CD4-positive, alpha-beta memory T cell (primary cell): ENCODE measurements at regions not wholly inside any gene's neighbourhood (a gene's known extent, or its start where the extent isn't known, plus 50 kb on each side); places are given as distances from the start of the nearest gene placed in this dataset.

ENCODE experiments used
- CTCF ChIA-PET: fragments of 350-600 bp; sonication (Branson Sonifier 250); formaldehyde crosslinking; loops from one replicate; lab custom pipeline; 2021; ENCODE audit warnings: inconsistent platforms; ENCODE audit not compliant: partially characterized antibody; lab: Charles Lee
- POLR2A ChIA-PET: fragments of 350-600 bp; sonication (Branson Sonifier 250); formaldehyde crosslinking; loops from one replicate; lab custom pipeline; 2021; ENCODE audit not compliant: partially characterized antibody; lab: Charles Lee
- DNase-seq, 5 donors: peaks; one replicate each; pipeline versions ENCODE4 v3.0.0 to v3.0.0-alpha.2; 2020 to 2022; ENCODE audit warnings: mixed read lengths in 1 of 5
- H3K27ac ChIP-seq: one replicate; pipeline ENCODE4 v1.7.0; 2013; ENCODE audit warnings: low read depth, low read length
- H3K27me3 ChIP-seq: 2 replicates; pipeline ENCODE4 v1.7.0; 2013; ENCODE audit warnings: mild to moderate bottlenecking, low read length, moderate library complexity; ENCODE audit not compliant: insufficient read depth
- H3K36me3 ChIP-seq: 2 replicates; pipeline ENCODE4 v1.7.0; 2013; ENCODE audit warnings: mild to moderate bottlenecking, low read length, moderate library complexity; ENCODE audit not compliant: insufficient read depth
- H3K4me1 ChIP-seq: 2 replicates; pipeline ENCODE4 v1.7.0; 2013; ENCODE audit warnings: mild to moderate bottlenecking, low read length, moderate library complexity; ENCODE audit not compliant: insufficient read depth
- H3K4me3 ChIP-seq, 2 donors: one replicate each; pipeline ENCODE4 v1.7.0; 2013; ENCODE audit warnings: low read length in 2 of 2, mild to moderate bottlenecking in 1 of 2
- H3K9me3 ChIP-seq, 2 donors: one replicate each; pipeline ENCODE4 v1.7.0; 2013; ENCODE audit warnings: low read length in 2 of 2, control low read depth in 1 of 2; ENCODE audit not compliant: control insufficient read depth in 1 of 2
- H3K27ac Mint-ChIP-seq, 7 donors: one replicate each; pipeline ENCODE4 v1.8.0; 2020 to 2021; ENCODE audit warnings: mixed read lengths in 7 of 7, mild to moderate bottlenecking in 6 of 7, inconsistent platforms in 3 of 7, moderate library complexity in 3 of 7
- H3K27me3 Mint-ChIP-seq, 2 donors: one replicate each; pipeline ENCODE4 v1.8.0; 2020 to 2021; ENCODE audit warnings: mixed read lengths in 2 of 2
- H3K36me3 Mint-ChIP-seq, 2 donors: one replicate each; pipeline ENCODE4 v1.8.0; 2020 to 2021; ENCODE audit warnings: mixed read lengths in 2 of 2, inconsistent platforms in 1 of 2, mild to moderate bottlenecking in 1 of 2
- H3K4me1 Mint-ChIP-seq, 4 donors: one replicate each; pipeline ENCODE4 v1.8.0; 2020 to 2021; ENCODE audit warnings: mixed read lengths in 4 of 4, mild to moderate bottlenecking in 1 of 4
- H3K4me3 Mint-ChIP-seq, 8 donors: one replicate each; pipeline ENCODE4 v1.8.0; 2020 to 2021; ENCODE audit warnings: mixed read lengths in 8 of 8, mild to moderate bottlenecking in 7 of 8, moderate library complexity in 6 of 8, inconsistent platforms in 3 of 8
- H3K9me3 Mint-ChIP-seq, 8 donors: one replicate each; pipeline ENCODE4 v1.8.0; 2020 to 2021; ENCODE audit warnings: mixed read lengths in 8 of 8, mild to moderate bottlenecking in 5 of 8, inconsistent platforms in 3 of 8, moderate library complexity in 1 of 8
- intact Hi-C: fragments of 100-400 bp; cut with micrococcal nuclease; formaldehyde crosslinking; loops from one replicate; pipeline ENCODE4 v1.15.1; 2023

GRCh38 chr10:113228530-113228929 lies 278.5 kb downstream of the TCF7L2 start:
- Mint-ChIP-seq H3K4me1 (peaks cover 11 to 25% (median 17%) of the 10 kb centered on the region in 4 donors), H3K4me3 (no peak overlapping the region), H3K27me3 (peaks cover 8 to 12% of the 10 kb centered on the region in 2 donors), H3K36me3 (no peaks in the 10 kb centered on the region), H3K27ac (no peak overlapping the region), H3K9me3 (peaks cover 0 to 2% (median 0%) of the 10 kb centered on the region in 8 donors)
- Histone ChIP-seq H3K36me3 (no peaks in the 10 kb centered on the region), H3K4me3 (no peak overlapping the region), H3K9me3 (no peaks in the 10 kb centered on the region), H3K4me1 (peaks cover 10% of the 10 kb centered on the region), H3K27ac (no peak overlapping the region), H3K27me3 (peaks cover 6% of the 10 kb centered on the region)
- DNase-seq: no peak
- ChIA-PET POLR2A (no interaction called here), CTCF (no interaction called here)
- intact Hi-C loops: no loop called here

- ChIA-PET POLR2A (no interaction called here), CTCF (no interaction called here)
- no peak for DNase-seq
- H3K4me1 ChIP-seq: peaks cover 10% of the 10 kb centered on the region
- Mint-ChIP-seq H3K36me3 (no peaks in the 10 kb centered on the region), H3K27ac (no peak overlapping the region), H3K4me3 (no peak overlapping the region), H3K4me1 (peaks cover 11 to 25% (median 17%) of the 10 kb centered on the region in 4 donors), H3K9me3 (peaks cover 0 to 2% (median 0%) of the 10 kb centered on the region in 8 donors), H3K27me3 (peaks cover 5 to 6% of the 10 kb centered on the region in 2 donors)
- intact Hi-C loops: no loop called here
- H3K9me3 ChIP-seq: no peaks in the 10 kb centered on the region
- H3K36me3 ChIP-seq: no peaks in the 10 kb centered on the region
- no peak overlapping the region for H3K4me3 ChIP-seq
- no peaks in the 10 kb centered on the region for H3K27me3 ChIP-seq
- H3K27ac ChIP-seq: no peak overlapping the region
Observed at GRCh38 chr10:113230011-113230610, 280.1 kb downstream of the TCF7L2 start.

GRCh38 chr10:113232928-113233511 lies 283.0 kb downstream of the TCF7L2 start:
- Mint-ChIP-seq H3K4me3 (no peak overlapping the region), H3K4me1 (peaks cover 0 to 1% (median 0%) of the 10 kb centered on the region in 4 donors), H3K36me3 (no peaks in the 10 kb centered on the region), H3K9me3 (peaks cover 0 to 2% (median 0%) of the 10 kb centered on the region in 8 donors), H3K27me3 (peaks cover 6% of the 10 kb centered on the region in 2 donors), H3K27ac (no peak overlapping the region)
- intact Hi-C loops: no loop called here
- CTCF ChIA-PET: no interaction called here
- Histone ChIP-seq H3K9me3 (no peaks in the 10 kb centered on the region), H3K27ac (no peak overlapping the region), H3K4me1 (no peaks in the 10 kb centered on the region), H3K36me3 (no peaks in the 10 kb centered on the region), H3K4me3 (no peak overlapping the region), H3K27me3 (no peaks in the 10 kb centered on the region)
- no peak for DNase-seq
- POLR2A ChIA-PET: no interaction called here

GRCh38 chr10:113234481-113234880 lies 284.4 kb downstream of the TCF7L2 start:
- Mint-ChIP-seq H3K4me1 (peaks cover 0 to 1% (median 0%) of the 10 kb centered on the region in 4 donors), H3K27me3 (peaks cover 9 to 10% of the 10 kb centered on the region in 2 donors), H3K4me3 (no peak overlapping the region), H3K36me3 (no peaks in the 10 kb centered on the region), H3K27ac (no peak overlapping the region), H3K9me3 (peaks cover 0 to 2% (median 0%) of the 10 kb centered on the region in 8 donors)
- Histone ChIP-seq H3K9me3 (no peaks in the 10 kb centered on the region), H3K27ac (no peak overlapping the region), H3K27me3 (no peaks in the 10 kb centered on the region), H3K4me1 (no peaks in the 10 kb centered on the region), H3K4me3 (no peak overlapping the region), H3K36me3 (no peaks in the 10 kb centered on the region)
- ChIA-PET POLR2A (no interaction called here), CTCF (no interaction called here)
- DNase-seq: no peak
- intact Hi-C loops: no loop called here

- H3K27ac Mint-ChIP-seq: no peak overlapping the region
- DNase-seq: no peak
- Histone ChIP-seq H3K27me3 (no peaks in the 10 kb centered on the region), H3K36me3 (no peaks in the 10 kb centered on the region), H3K4me3 (no peak overlapping the region), H3K9me3 (no peaks in the 10 kb centered on the region), H3K4me1 (no peaks in the 10 kb centered on the region), H3K27ac (no peak overlapping the region)
- intact Hi-C loops: no loop called here
- H3K36me3 Mint-ChIP-seq: no peaks in the 10 kb centered on the region
- peaks cover 0 to 1% (median 0%) of the 10 kb centered on the region in 4 donors for H3K4me1 Mint-ChIP-seq
- peaks cover 0 to 2% (median 0%) of the 10 kb centered on the region in 8 donors for H3K9me3 Mint-ChIP-seq
- CTCF ChIA-PET: no interaction called here
- no peak overlapping the region for H3K4me3 Mint-ChIP-seq
- POLR2A ChIA-PET: no interaction called here
- H3K27me3 Mint-ChIP-seq: peaks cover 12 to 14% of the 10 kb centered on the region in 2 donors
Observed at GRCh38 chr10:113235508-113235907, 285.5 kb downstream of the TCF7L2 start.

GRCh38 chr10:113236998-113237397 lies 287.0 kb downstream of the TCF7L2 start:
- ChIA-PET CTCF (no interaction called here), POLR2A (no interaction called here)
- peaks cover 0 to 2% (median 0%) of the 10 kb centered on the region in 8 donors for H3K9me3 Mint-ChIP-seq
- intact Hi-C loops: no loop called here
- Histone ChIP-seq H3K36me3 (no peaks in the 10 kb centered on the region), H3K27me3 (no peaks in the 10 kb centered on the region), H3K4me1 (no peaks in the 10 kb centered on the region), H3K4me3 (no peak overlapping the region), H3K27ac (no peak overlapping the region), H3K9me3 (no peaks in the 10 kb centered on the region)
- H3K4me1 Mint-ChIP-seq: peaks cover under 1 to 2% (median 1%) of the 10 kb centered on the region in 4 donors
- H3K4me3 Mint-ChIP-seq: no peak overlapping the region
- H3K36me3 Mint-ChIP-seq: no peaks in the 10 kb centered on the region
- H3K27ac Mint-ChIP-seq: no peak overlapping the region
- peaks cover 16 to 17% of the 10 kb centered on the region in 2 donors for H3K27me3 Mint-ChIP-seq
- no peak for DNase-seq

GRCh38 chr10:113239566-113240350 lies 289.7 kb downstream of the TCF7L2 start:
- no peak overlapping the region for H3K27ac Mint-ChIP-seq
- DNase-seq: no peak
- peaks cover 0 to 2% (median 0%) of the 10 kb centered on the region in 8 donors for H3K9me3 Mint-ChIP-seq
- H3K27me3 Mint-ChIP-seq: peaks cover 23 to 24% of the 10 kb centered on the region in 2 donors
- no peak overlapping the region for H3K4me3 ChIP-seq
- no peak overlapping the region for H3K4me3 Mint-ChIP-seq
- H3K36me3 ChIP-seq: no peaks in the 10 kb centered on the region
- H3K36me3 Mint-ChIP-seq: no peaks in the 10 kb centered on the region
- ChIA-PET POLR2A (no interaction called here), CTCF (no interaction called here)
- H3K27ac ChIP-seq: no peak overlapping the region
- no peaks in the 10 kb centered on the region for H3K4me1 ChIP-seq
- intact Hi-C loops: no loop called here
- H3K27me3 ChIP-seq: no peaks in the 10 kb centered on the region
- H3K4me1 Mint-ChIP-seq: peaks cover 0 to 8% (median 3%) of the 10 kb centered on the region in 4 donors
- no peaks in the 10 kb centered on the region for H3K9me3 ChIP-seq
